Esophagus squamous epithelium (tissue), 5 donors: ENCODE measurements at regions not wholly inside any gene's neighbourhood (a gene's known extent, or its start where the extent isn't known, plus 50 kb on each side); places are given as distances from the start of the nearest gene placed in this dataset.

ENCODE experiments used
- DNase-seq: peaks from one replicate; lab custom pipeline; 2025; lab: John Stamatoyannopoulos, UW
- H3K27ac ChIP-seq, 4 donors: fragments of 200-600 bp; sonication (generic); one replicate each; pipeline ENCODE4 v1.5.1; 2016 to 2019; ENCODE audit warnings: mild to moderate bottlenecking in 1 of 4
- H3K27me3 ChIP-seq, 4 donors: fragments of 200-600 bp; sonication (generic); 1 replicate in 3 of 4; 2 replicates in 1 of 4; pipeline versions ENCODE4 v1.5.1 to v1.6.0; 2017 to 2021; ENCODE audit warnings: antibody characterized with exemption in 1 of 4
- H3K36me3 ChIP-seq, 3 donors: fragments of 200-600 bp; sonication (generic); one replicate each; pipeline ENCODE4 v1.5.1; 2016 to 2019
- H3K4me1 ChIP-seq, 3 donors: fragments of 200-600 bp; sonication (generic); one replicate each; pipeline ENCODE4 v1.5.1; 2017 to 2019
- H3K4me3 ChIP-seq, 4 donors: fragments of 200-600 bp; sonication (generic); 1 replicate in 3 of 4; 2 replicates in 1 of 4; pipeline ENCODE4 v1.5.1; 2016 to 2019; ENCODE audit warnings: mild to moderate bottlenecking in 2 of 4, moderate library complexity in 1 of 4
- H3K9me3 ChIP-seq, 3 donors: fragments of 200-600 bp; sonication (generic); one replicate each; pipeline ENCODE4 v1.5.1; 2016 to 2019
- POLR2A ChIP-seq, 4 donors: fragments of 450-650 bp; IDR thresholded peaks; one replicate each; pipeline ENCODE4 v1.6.1; 2017; ENCODE audit warnings: antibody characterized with exemption in 4 of 4, mild to moderate bottlenecking in 4 of 4, moderate library complexity in 3 of 4
- WGBS, 2 donors: methylation state at CpG; one replicate each; pipeline ENCODE4 v1.1.5; 2018; 5-methylcytosine and 5-hydroxymethylcytosine counted together
- intact Hi-C: fragments of 100-400 bp; cut with DNase I; formaldehyde crosslinking; loops from one replicate; pipeline ENCODE4 v1.15.0; 2022
- TF ChIP-seq, protein P1 (sequence below), 6 experiments: fragments of 450-650 bp in 4 of 6; fragments of 200-600 bp in 2 of 6; sonication (generic) in 2 of 6; IDR thresholded peaks; one replicate each; pipeline ENCODE4 v1.5.1; 2016 to 2019; ENCODE audit warnings: antibody characterized with exemption in 6 of 6, mild to moderate bottlenecking in 4 of 6, moderate library complexity in 4 of 6
- donor health status: DM: yes; HTN: yes; CAD: no.

DNA sequence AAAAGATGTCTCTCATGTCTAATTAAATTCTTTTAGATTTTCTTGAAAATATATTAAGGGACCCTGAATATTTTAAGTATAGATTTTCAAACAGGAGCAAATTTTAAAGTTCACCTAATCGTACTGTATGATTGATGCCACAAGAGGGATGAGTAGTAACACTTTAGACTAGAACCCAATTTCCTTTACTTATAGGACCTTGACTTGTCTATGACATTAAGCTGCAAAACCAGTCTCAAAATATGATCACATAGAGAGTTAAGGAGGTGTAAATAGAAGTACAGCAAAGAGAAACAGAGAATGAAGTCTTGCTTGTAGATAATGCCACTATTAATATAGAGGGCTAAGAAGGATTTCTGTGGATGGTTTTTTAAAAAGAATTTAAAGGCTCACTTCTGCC, 312.9 kb upstream of the PRR16 start:
- DNase-seq: no peak
- no peak overlapping the region for H3K27ac ChIP-seq
- no peak overlapping the region for H3K4me3 ChIP-seq
- TF ChIP-seq, protein P1, sequence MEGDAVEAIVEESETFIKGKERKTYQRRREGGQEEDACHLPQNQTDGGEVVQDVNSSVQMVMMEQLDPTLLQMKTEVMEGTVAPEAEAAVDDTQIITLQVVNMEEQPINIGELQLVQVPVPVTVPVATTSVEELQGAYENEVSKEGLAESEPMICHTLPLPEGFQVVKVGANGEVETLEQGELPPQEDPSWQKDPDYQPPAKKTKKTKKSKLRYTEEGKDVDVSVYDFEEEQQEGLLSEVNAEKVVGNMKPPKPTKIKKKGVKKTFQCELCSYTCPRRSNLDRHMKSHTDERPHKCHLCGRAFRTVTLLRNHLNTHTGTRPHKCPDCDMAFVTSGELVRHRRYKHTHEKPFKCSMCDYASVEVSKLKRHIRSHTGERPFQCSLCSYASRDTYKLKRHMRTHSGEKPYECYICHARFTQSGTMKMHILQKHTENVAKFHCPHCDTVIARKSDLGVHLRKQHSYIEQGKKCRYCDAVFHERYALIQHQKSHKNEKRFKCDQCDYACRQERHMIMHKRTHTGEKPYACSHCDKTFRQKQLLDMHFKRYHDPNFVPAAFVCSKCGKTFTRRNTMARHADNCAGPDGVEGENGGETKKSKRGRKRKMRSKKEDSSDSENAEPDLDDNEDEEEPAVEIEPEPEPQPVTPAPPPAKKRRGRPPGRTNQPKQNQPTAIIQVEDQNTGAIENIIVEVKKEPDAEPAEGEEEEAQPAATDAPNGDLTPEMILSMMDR (IDR thresholded peaks at IDR 0.05): no peak
- TF ChIP-seq POLR2A (IDR thresholded peaks at IDR 0.05): no peak
- no peaks in the 10 kb centered on the region for H3K27me3 ChIP-seq
- H3K36me3 ChIP-seq: no peaks in the 10 kb centered on the region
- intact Hi-C loops: no loop called here
- WGBS, 2 donors: 78 to 79% methylated on average over 1 of the region's 1 CpG
- no peaks in the 10 kb centered on the region for H3K4me1 ChIP-seq
- H3K9me3 ChIP-seq: no peaks in the 10 kb centered on the region

DNA sequence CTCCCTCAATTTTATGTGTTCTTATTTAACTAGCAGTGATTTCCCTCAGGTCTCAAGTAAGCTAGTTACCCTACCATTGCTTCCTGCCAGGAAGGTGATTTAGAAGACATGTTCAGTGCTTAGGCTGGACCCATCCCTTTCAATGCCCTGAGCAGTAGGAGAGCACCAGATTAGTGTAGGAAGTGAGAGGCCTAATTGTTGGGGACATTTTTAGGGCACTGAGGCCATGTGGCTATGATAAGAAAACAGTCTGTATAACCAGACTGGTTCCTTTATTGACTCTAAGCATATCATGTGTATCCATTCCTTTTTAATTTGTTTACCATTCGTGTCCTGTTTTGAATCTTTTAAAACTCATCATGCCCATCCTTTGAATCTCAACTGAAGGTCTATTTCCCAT, 312.3 kb upstream of the PRR16 start:
- TF ChIP-seq, protein P1 (IDR thresholded peaks at IDR 0.05): no peak
- TF ChIP-seq POLR2A (IDR thresholded peaks at IDR 0.05): no peak
- H3K36me3 ChIP-seq: no peaks in the 10 kb centered on the region
- no peaks in the 10 kb centered on the region for H3K4me1 ChIP-seq
- no peak overlapping the region for H3K4me3 ChIP-seq
- no peak overlapping the region for H3K27ac ChIP-seq
- intact Hi-C loops: no loop called here
- 59 to 64% methylated on average over 1 of the region's 1 CpG for WGBS, 2 donors
- no peak for DNase-seq
- no peaks in the 10 kb centered on the region for H3K9me3 ChIP-seq
- H3K27me3 ChIP-seq: no peaks in the 10 kb centered on the region

DNA sequence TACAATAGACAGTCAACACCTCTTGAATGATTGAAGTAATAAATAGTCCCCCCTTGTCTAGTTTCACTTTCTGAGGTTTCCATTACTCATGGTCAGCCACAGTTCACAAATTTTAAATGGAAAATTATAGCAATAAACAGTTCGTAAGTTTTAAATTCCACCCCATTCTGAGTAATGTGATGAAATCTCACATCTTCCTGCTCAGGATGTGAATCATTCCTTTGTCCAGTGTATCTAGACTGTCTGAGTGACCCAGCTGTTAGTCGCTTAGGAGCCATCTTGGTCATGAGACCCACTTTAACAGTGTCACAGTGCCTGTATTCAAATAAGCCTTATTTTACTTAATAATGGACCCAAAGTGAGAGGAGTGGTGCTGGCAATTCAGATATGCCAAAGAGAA, 311.6 kb upstream of the PRR16 start:
- H3K27ac ChIP-seq: no peak overlapping the region
- no peaks in the 10 kb centered on the region for H3K9me3 ChIP-seq
- H3K36me3 ChIP-seq: no peaks in the 10 kb centered on the region
- no peaks in the 10 kb centered on the region for H3K4me1 ChIP-seq
- TF ChIP-seq POLR2A (IDR thresholded peaks at IDR 0.05): no peak
- TF ChIP-seq, protein P1 (IDR thresholded peaks at IDR 0.05): no peak
- no peak for DNase-seq
- no peak overlapping the region for H3K4me3 ChIP-seq
- intact Hi-C loops: no loop called here
- no peaks in the 10 kb centered on the region for H3K27me3 ChIP-seq
- 53 to 61% methylated on average over 2 of the region's 2 CpGs for WGBS, 2 donors

DNA sequence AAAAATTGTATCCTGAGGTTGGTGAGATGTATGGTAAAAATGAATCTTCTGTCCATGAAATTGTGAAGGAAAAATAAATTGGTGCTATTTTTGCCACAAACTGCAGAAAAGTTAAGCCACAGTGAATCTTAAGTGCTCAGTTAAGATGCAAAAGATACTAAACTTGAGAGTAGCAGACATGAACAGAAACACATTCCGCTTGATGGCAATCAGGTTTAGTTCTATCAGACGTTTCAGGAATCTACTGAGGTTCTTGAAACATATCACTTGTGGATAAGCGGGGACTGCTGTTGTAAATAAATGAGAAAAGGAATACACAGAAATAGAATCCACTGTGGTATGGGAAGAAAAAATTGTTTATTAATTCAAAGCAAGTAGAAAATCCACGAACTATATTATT, 311.2 kb upstream of the PRR16 start:
- no peak for DNase-seq
- 62 to 81% methylated on average over 4 of the region's 4 CpGs for WGBS, 2 donors

DNA sequence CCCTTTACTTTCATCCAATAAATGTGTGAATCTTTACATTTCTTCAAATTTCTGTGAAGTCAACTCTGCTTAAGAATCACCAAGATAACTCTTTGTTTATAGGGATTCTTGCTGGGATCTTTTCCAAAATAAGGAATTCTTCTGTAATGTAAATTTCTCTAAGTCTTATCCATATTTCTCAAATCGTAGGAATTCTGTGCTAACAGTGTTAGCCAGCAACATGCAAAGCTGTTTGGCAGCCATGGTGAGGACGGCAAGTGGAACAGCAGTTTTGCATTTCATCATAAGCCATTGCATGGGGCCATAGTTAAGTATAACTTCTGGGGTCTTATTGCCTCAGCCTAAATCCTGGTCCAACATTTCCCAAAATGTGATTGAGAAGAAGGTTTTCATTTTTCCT, 310.5 kb upstream of the PRR16 start:
- no peaks in the 10 kb centered on the region for H3K36me3 ChIP-seq
- no peaks in the 10 kb centered on the region for H3K9me3 ChIP-seq
- TF ChIP-seq, protein P1 (IDR thresholded peaks at IDR 0.05): no peak
- H3K4me3 ChIP-seq: no peak overlapping the region
- intact Hi-C loops: no loop called here
- no peaks in the 10 kb centered on the region for H3K4me1 ChIP-seq
- no peaks in the 10 kb centered on the region for H3K27me3 ChIP-seq
- 69 to 76% methylated on average over 2 of the region's 2 CpGs for WGBS, 2 donors
- H3K27ac ChIP-seq: no peak overlapping the region
- DNase-seq: no peak

More for the DNA sequence above, 311.2 kb upstream of the PRR16 start:
- Histone ChIP-seq H3K27me3 (no peaks in the 10 kb centered on the region), H3K9me3 (no peaks in the 10 kb centered on the region), H3K36me3 (no peaks in the 10 kb centered on the region), H3K27ac (no peak overlapping the region), H3K4me3 (no peak overlapping the region), H3K4me1 (no peaks in the 10 kb centered on the region)
- no peak for TF ChIP-seq POLR2A (IDR thresholded peaks at IDR 0.05)
- TF ChIP-seq, protein P1 (IDR thresholded peaks at IDR 0.05): no peak
- intact Hi-C loops: no loop called here
